Breast epithelium (tissue), 4 donors: ENCODE measurements at regions not wholly inside any gene's neighbourhood (a gene's known extent, or its start where the extent isn't known, plus 50 kb on each side); places are given as distances from the start of the nearest gene placed in this dataset.

ENCODE experiments used
- DNase-seq, 2 donors: peaks; one replicate each; pipeline ENCODE4 v3.0.0-alpha.2; 2019; ENCODE audit warnings: low spot score in 2 of 2
- H3K27ac ChIP-seq, 2 donors: fragments of 200-600 bp; sonication (generic) in 1 of 2; one replicate each; pipeline ENCODE4 v1.5.1; 2016 to 2019; ENCODE audit warnings: mild to moderate bottlenecking in 1 of 2
- H3K27me3 ChIP-seq, 2 donors: fragments of 200-600 bp; sonication (generic) in 1 of 2; one replicate each; pipeline versions ENCODE4 v1.5.1 to v1.6.0; 2017 to 2019; ENCODE audit warnings: control low read depth in 1 of 2, mild to moderate bottlenecking in 1 of 2
- H3K36me3 ChIP-seq: fragments of 200-600 bp; one replicate; pipeline ENCODE4 v1.5.1; 2019
- H3K4me1 ChIP-seq, 2 donors: fragments of 200-600 bp; sonication (generic); one replicate each; pipeline ENCODE4 v1.5.1; 2016 to 2019; ENCODE audit warnings: control low read depth in 1 of 2
- H3K4me3 ChIP-seq, 3 donors: fragments of 200-600 bp; sonication (generic); 1 replicate in 2 of 3; 2 replicates in 1 of 3; pipeline ENCODE4 v1.5.1; 2016 to 2019; ENCODE audit warnings: mild to moderate bottlenecking in 3 of 3, moderate library complexity in 2 of 3
- H3K9me3 ChIP-seq, 2 donors: fragments of 200-600 bp; sonication (generic) in 1 of 2; one replicate each; pipeline ENCODE4 v1.5.1; 2016 to 2019; ENCODE audit warnings: control low read depth in 1 of 2
- POLR2A ChIP-seq: fragments of 450-650 bp; IDR thresholded peaks from one replicate; pipeline ENCODE4 v1.6.1; 2016; ENCODE audit warnings: antibody characterized with exemption, mild to moderate bottlenecking, moderate library complexity
- POLR2AphosphoS5 ChIP-seq, 3 donors: sonication (generic); formaldehyde crosslinking; IDR thresholded peaks; one replicate each; pipeline ENCODE4 v1.6.1; 2017; ENCODE audit warnings: antibody characterized with exemption in 3 of 3
- intact Hi-C: fragments of 100-400 bp; cut with DNase I; formaldehyde crosslinking; loops from one replicate; pipeline ENCODE4 v1.15.1; 2023; ENCODE audit warnings: low total_unique reads
- TF ChIP-seq, protein P1 (sequence below), 3 donors: fragments of 450-650 bp; IDR thresholded peaks; one replicate each; pipeline ENCODE4 v1.5.1; 2016 to 2017; ENCODE audit warnings: antibody characterized with exemption in 3 of 3, mild to moderate bottlenecking in 3 of 3, moderate library complexity in 3 of 3

DNA sequence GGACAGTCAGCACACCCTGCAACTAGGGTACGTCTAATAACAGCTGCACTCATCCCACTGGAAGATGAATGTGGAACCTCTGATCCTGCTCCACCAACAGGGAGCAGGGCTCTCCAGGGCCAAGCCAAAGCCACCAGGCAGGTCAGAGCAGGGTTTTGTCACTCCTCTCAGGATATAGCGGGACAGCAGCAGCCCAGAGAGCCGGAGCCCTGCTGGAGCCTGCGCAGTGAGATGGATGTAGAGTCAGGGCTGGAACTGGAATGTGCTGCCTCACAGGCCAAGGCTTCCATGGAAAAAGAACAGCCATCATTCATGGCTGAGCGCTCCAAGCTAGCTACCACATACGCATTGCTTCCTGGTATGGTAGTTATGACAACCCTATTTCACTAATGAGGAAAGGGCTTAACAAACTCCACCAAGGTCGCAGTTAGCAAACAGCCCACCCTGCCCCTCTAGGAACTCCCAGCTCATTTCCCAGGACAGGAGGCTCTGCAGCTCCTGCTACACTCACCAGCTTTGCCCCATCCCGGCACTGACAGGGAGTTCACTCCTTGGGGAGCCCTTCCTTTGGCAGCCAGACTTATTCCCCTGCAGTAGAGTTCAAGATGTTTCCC is 85.2 kb downstream of the HS1BP3 start:
- no peak for DNase-seq
- no peaks in the 10 kb centered on the region for H3K9me3 ChIP-seq
- TF ChIP-seq POLR2AphosphoS5 (IDR thresholded peaks at IDR 0.05) (no peak), POLR2A (no peak)
- TF ChIP-seq, protein P1, sequence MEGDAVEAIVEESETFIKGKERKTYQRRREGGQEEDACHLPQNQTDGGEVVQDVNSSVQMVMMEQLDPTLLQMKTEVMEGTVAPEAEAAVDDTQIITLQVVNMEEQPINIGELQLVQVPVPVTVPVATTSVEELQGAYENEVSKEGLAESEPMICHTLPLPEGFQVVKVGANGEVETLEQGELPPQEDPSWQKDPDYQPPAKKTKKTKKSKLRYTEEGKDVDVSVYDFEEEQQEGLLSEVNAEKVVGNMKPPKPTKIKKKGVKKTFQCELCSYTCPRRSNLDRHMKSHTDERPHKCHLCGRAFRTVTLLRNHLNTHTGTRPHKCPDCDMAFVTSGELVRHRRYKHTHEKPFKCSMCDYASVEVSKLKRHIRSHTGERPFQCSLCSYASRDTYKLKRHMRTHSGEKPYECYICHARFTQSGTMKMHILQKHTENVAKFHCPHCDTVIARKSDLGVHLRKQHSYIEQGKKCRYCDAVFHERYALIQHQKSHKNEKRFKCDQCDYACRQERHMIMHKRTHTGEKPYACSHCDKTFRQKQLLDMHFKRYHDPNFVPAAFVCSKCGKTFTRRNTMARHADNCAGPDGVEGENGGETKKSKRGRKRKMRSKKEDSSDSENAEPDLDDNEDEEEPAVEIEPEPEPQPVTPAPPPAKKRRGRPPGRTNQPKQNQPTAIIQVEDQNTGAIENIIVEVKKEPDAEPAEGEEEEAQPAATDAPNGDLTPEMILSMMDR (IDR thresholded peaks at IDR 0.05): no peak

DNA sequence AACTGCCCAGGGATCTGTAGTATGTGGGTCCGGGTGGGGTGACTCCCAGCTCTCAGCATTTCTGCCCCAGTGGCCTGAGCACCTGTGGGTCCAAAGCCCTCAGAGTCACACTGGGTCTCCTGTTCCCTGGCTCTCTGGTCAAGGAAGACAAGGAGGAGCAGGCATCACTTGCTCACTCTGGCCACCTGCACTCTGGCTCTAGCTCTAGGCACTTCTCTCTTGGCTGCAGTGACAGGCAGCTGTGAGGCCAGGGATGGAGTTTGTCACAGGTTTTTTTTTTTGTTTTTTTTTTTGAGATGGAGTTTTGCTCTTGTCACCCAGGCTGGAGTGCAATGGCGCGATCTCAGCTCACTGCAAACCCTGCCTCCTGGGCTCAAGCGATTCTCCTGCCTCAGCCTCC is 84.6 kb downstream of the HS1BP3 start:
- no peaks in the 10 kb centered on the region for H3K36me3 ChIP-seq
- no peak overlapping the region for H3K4me3 ChIP-seq
- H3K4me1 ChIP-seq: peaks cover 0 to 5% of the 10 kb centered on the region in 2 donors
- intact Hi-C loops: no loop called here
- TF ChIP-seq POLR2A (no peak), POLR2AphosphoS5 (IDR thresholded peaks at IDR 0.05) (no peak)
- TF ChIP-seq, protein P1 (IDR thresholded peaks at IDR 0.05): no peak
- H3K27me3 ChIP-seq: no peaks in the 10 kb centered on the region
- no peaks in the 10 kb centered on the region for H3K9me3 ChIP-seq
- no peak overlapping the region for H3K27ac ChIP-seq
- no peak for DNase-seq

More for the DNA sequence above, 85.2 kb downstream of the HS1BP3 start:
- Histone ChIP-seq H3K27ac (no peak overlapping the region), H3K4me3 (no peak overlapping the region), H3K4me1 (peaks cover 0 to 3% of the 10 kb centered on the region in 2 donors), H3K27me3 (no peaks in the 10 kb centered on the region), H3K36me3 (no peaks in the 10 kb centered on the region)
- intact Hi-C loops: no loop called here

DNA sequence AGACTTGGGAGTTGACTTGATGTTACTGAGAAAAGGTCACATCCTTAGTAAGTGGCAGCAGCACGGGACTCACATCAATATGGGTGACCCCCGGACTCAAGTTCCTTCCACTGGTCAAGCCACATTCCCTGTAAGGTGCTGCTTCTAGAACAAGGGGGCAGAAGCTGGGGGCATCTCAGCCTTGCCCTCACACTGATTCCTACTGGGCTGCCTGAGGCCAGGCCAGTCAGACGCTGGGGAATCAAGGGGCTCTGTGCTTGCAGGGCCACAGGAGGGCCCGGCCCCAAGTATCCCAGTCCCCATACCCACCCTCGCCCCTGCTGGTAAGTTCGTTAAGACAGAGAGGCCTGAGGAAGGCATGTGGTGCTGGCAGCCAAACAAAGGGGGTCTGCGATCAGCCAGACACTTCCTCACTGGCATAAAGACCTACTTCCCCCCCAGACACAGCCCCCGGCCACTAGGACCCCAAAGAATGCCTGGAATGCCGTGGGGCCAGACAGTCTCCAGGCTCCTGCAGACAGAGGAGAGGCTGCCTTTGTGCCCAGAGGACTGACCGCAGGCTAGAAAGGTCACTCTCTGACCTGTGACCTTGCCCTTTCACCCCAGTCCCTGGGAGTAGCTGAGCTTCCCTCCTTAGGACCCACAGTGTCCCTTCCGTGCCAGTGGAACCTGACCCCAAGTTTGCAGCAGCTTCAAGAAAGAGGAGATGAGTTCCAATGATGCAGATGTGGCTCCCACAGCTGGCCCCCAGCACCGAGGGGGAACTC is 83.6 kb downstream of the HS1BP3 start:
- peak overlapping the region; percentile 72 to 87 for H3K27ac ChIP-seq
- TF ChIP-seq POLR2A (no peak), POLR2AphosphoS5 (IDR thresholded peaks at IDR 0.05) (no peak)
- TF ChIP-seq, protein P1 (IDR thresholded peaks at IDR 0.05): no peak
- no peaks in the 10 kb centered on the region for H3K9me3 ChIP-seq
- no peaks in the 10 kb centered on the region for H3K27me3 ChIP-seq
- DNase-seq: no peak
- no peaks in the 10 kb centered on the region for H3K36me3 ChIP-seq
- no peak overlapping the region for H3K4me3 ChIP-seq
- intact Hi-C loops: no loop called here
- peaks cover 0 to 5% of the 10 kb centered on the region in 2 donors for H3K4me1 ChIP-seq
